H1 (cell line): ENCODE measurements at regions not wholly inside any gene's neighbourhood (a gene's known extent, or its start where the extent isn't known, plus 50 kb on each side); places are given as distances from the start of the nearest gene placed in this dataset.
"Not testable (repeated sequence)": the region's sequence is repeated elsewhere in the genome, so short reads cannot be mapped to it uniquely, and the experiment has no call there.

Experiments
- CTCF ChIP-seq, 3 experiments: IDR thresholded peaks; 1 replicate in 2 of 3; 2 replicates in 1 of 3; pipeline versions ENCODE4 v1.5.1 to v1.6.1; 2011; ENCODE audit warnings: low read length in 3 of 3, mild to moderate bottlenecking in 3 of 3, inconsistent platforms in 2 of 3, low read depth in 1 of 3, moderate library complexity in 1 of 3; ENCODE audit not compliant: insufficient read depth in 1 of 3; ENCODE audit errors: control extremely low read depth in 1 of 3
- EZH2 ChIP-seq: fragments of 200-600 bp; sonication (generic); IDR thresholded peaks from 2 replicates; pipeline ENCODE4 v1.7.1; 2012; ENCODE audit warnings: low read depth, mild to moderate bottlenecking, moderate library complexity, low read length, inconsistent platforms; ENCODE audit not compliant: severe bottlenecking
- GABPA ChIP-seq: IDR thresholded peaks from 2 replicates; pipeline ENCODE4 v1.6.1; 2011; ENCODE audit warnings: mild to moderate bottlenecking, low read length, moderate library complexity, borderline replicate concordance; ENCODE audit not compliant: insufficient read depth
- POLR2AphosphoS5 ChIP-seq: IDR thresholded peaks from 2 replicates; pipeline ENCODE4 v1.6.1; 2011; ENCODE audit warnings: low read depth, low read length
- YY1 ChIP-seq: IDR thresholded peaks from 2 replicates; pipeline ENCODE4 v1.6.1; 2011; ENCODE audit warnings: low read depth, mild to moderate bottlenecking, low read length

- not testable (repeated sequence) for TF ChIP-seq EZH2; CTCF (IDR thresholded peaks at IDR 0.05; ENCODE audit: control extremely low read depth in 1 of 3, insufficient read depth in 1 of 3, low read depth in 1 of 3, low read length in 3 of 3); YY1; POLR2AphosphoS5; GABPA
Observed at GRCh38 chr7:153569520-153569919, 482.7 kb upstream of the DPP6 start.
